ENCODE measurements at regions not wholly inside any gene's neighbourhood (a gene's known extent, or its start where the extent isn't known, plus 50 kb on each side); places are given as distances from the start of the nearest gene placed in this dataset.

DNA sequence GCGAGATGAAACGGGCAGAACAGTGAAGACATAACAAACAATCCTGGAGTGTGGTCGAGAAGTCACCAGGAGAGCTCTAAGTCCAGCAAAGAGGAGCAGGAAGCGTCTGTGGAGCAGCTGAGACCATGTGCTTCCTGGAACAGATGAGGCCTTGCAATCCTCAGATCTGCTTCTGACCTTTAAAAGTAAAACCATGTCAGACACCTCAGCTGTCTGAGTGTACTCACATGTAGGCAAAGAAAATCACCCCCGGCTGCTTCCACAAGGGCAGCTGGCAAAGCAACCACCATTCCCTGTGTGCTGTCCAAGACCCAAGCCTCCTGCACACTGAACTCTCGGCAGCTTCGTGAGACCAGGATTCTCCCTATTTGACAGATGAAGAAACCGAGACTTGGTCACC lies 76.6 kb downstream of the EDN3 start:
- Histone ChIP-seq H3K14ac (ENCODE audit: insufficient read depth, low read length) (no peak overlapping the region), H2BK5ac (ENCODE audit: insufficient read length, low read length) (no peak overlapping the region), H4K5ac (ENCODE audit: insufficient read length, low read depth, low read length) (no peak overlapping the region), H3K9ac (ENCODE audit: extremely low read depth, insufficient read length, low read length) (no peak overlapping the region), H3K27ac (ENCODE audit: insufficient read length, low read depth, low read length) (no peak overlapping the region), H2BK20ac (ENCODE audit: low read depth, low read length, poor library complexity, severe bottlenecking) (no peak overlapping the region), H3T11ph (ENCODE audit: low read length) (no peak overlapping the region), H3K23ac (ENCODE audit: insufficient read length, low read depth, low read length) (no peak overlapping the region), H2AFZ (ENCODE audit: low read length) (no peak overlapping the region), H3K18ac (ENCODE audit: insufficient read length, low read depth, low read length) (no peak overlapping the region), H4K8ac (replicated peaks; ENCODE audit: insufficient read length, low read depth, low read length) (no peak overlapping the region), H2BK12ac (ENCODE audit: insufficient read length, low read depth, low read length) (no peak overlapping the region), H3K79me2 (ENCODE audit: insufficient read depth, low read length) (no peaks in the 10 kb centered on the region), H3K4me1 (ENCODE audit: insufficient read depth, low read length) (no peaks in the 10 kb centered on the region), H4K20me1 (ENCODE audit: control insufficient read depth, insufficient read depth, insufficient read length) (no peaks in the 10 kb centered on the region), H3K4ac (ENCODE audit: low read depth, low read length) (no peak overlapping the region), H3K27me3 (ENCODE audit: insufficient read depth, low read length) (no peaks in the 10 kb centered on the region), H3K56ac (ENCODE audit: insufficient read length, low read depth, low read length) (no peak overlapping the region), H3K79me1 (ENCODE audit: insufficient read depth, low read depth, low read length, poor library complexity, severe bottlenecking) (no peaks in the 10 kb centered on the region), H2BK15ac (ENCODE audit: low read depth, low read length) (no peak overlapping the region), H3K4me2 (ENCODE audit: insufficient read depth, insufficient read length, low read length) (no peak overlapping the region), H3K9me3 (ENCODE audit: control insufficient read depth, low read depth, low read length) (no peaks in the 10 kb centered on the region), H4K91ac (ENCODE audit: insufficient read length, low read depth, low read length) (no peak overlapping the region), H2BK120ac (ENCODE audit: low read depth, low read length, poor library complexity, severe bottlenecking) (no peak overlapping the region), H2AK5ac (ENCODE audit: insufficient read length, low read length) (no peak overlapping the region), H3K23me2 (ENCODE audit: insufficient read length, low read depth, low read length, poor library complexity, severe bottlenecking) (no peaks in the 10 kb centered on the region)
- DNase-seq, result no peak
- Mint-ChIP-seq H3K27ac (no peak overlapping the region), H3K4me1 (peaks cover 3 to 4% of the 10 kb centered on the region in 2 experiments; a peak in 2 of 4 replicates), H3K36me3 (ENCODE audit: insufficient read depth in 1 of 3, low read depth in 3 of 3) (no peaks in the 10 kb centered on the region), H3K9me3 (no peaks in the 10 kb centered on the region; a peak in 1 of 5 replicates), H3K27me3 (ENCODE audit: low read depth) (peaks cover 49% of the 10 kb centered on the region), H3K4me3 (no peak overlapping the region)
- no CpG with 5 or more reads among the region's 8 CpGs for WGBS (ENCODE audit: extremely low coverage, insufficient read length, low lambda C conversion rate)
- TF ChIP-seq, protein P1, sequence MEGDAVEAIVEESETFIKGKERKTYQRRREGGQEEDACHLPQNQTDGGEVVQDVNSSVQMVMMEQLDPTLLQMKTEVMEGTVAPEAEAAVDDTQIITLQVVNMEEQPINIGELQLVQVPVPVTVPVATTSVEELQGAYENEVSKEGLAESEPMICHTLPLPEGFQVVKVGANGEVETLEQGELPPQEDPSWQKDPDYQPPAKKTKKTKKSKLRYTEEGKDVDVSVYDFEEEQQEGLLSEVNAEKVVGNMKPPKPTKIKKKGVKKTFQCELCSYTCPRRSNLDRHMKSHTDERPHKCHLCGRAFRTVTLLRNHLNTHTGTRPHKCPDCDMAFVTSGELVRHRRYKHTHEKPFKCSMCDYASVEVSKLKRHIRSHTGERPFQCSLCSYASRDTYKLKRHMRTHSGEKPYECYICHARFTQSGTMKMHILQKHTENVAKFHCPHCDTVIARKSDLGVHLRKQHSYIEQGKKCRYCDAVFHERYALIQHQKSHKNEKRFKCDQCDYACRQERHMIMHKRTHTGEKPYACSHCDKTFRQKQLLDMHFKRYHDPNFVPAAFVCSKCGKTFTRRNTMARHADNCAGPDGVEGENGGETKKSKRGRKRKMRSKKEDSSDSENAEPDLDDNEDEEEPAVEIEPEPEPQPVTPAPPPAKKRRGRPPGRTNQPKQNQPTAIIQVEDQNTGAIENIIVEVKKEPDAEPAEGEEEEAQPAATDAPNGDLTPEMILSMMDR (conservative IDR thresholded peaks at IDR 0.05), result no peak

Data from H9 (cell line).